Endothelial cell of umbilical vein (primary cell): ENCODE measurements at regions not wholly inside any gene's neighbourhood (a gene's known extent, or its start where the extent isn't known, plus 50 kb on each side); places are given as distances from the start of the nearest gene placed in this dataset.

ENCODE experiments used
- CTCF ChIP-seq, 2 donors: IDR thresholded peaks; 1 replicate in 1 of 2; 2 replicates in 1 of 2; pipeline ENCODE4 v1.5.1; 2011; ENCODE audit warnings: low read length in 2 of 2, mild to moderate bottlenecking in 2 of 2, moderate library complexity in 2 of 2, control low read depth in 1 of 2, inconsistent platforms in 1 of 2, low read depth in 1 of 2; ENCODE audit not compliant: insufficient read depth in 1 of 2; ENCODE audit errors: extremely low read depth in 1 of 2
- EZH2 ChIP-seq: IDR thresholded peaks from 2 replicates; pipeline ENCODE4 v1.6.1; 2012; ENCODE audit warnings: borderline replicate concordance, low read depth, mild to moderate bottlenecking, moderate library complexity, low read length, inconsistent platforms; ENCODE audit not compliant: severe bottlenecking
- JUN ChIP-seq: IDR thresholded peaks from 2 replicates; pipeline ENCODE4 v1.6.1; 2011; ENCODE audit warnings: borderline replicate concordance, low read depth; ENCODE audit not compliant: insufficient read length, insufficient read depth
- MAX ChIP-seq: IDR thresholded peaks from 2 replicates; pipeline ENCODE4 v1.6.1; 2011; ENCODE audit not compliant: insufficient read depth, insufficient read length
- POLR2A ChIP-seq: IDR thresholded peaks from 2 replicates; pipeline ENCODE4 v1.6.1; 2012; ENCODE audit warnings: low read depth, mild to moderate bottlenecking, control low read depth, low read length
- POLR2AphosphoS5 ChIP-seq: IDR thresholded peaks from 2 replicates; pipeline ENCODE4 v1.6.1; 2012; ENCODE audit warnings: low read depth, mild to moderate bottlenecking, control low read depth, low read length, moderate library complexity; ENCODE audit not compliant: insufficient read depth

- TF ChIP-seq POLR2A: no peak
- no peak for TF ChIP-seq CTCF (IDR thresholded peaks at IDR 0.05; ENCODE audit: extremely low read depth in 1 of 2, insufficient read depth in 1 of 2, low read depth in 1 of 2, low read length in 2 of 2)
- TF ChIP-seq EZH2: no peak
- TF ChIP-seq POLR2AphosphoS5: no peak
- no peak for TF ChIP-seq MAX
- no peak for TF ChIP-seq JUN
Measured at GRCh38 chr6:81169166-81169565, 583.3 kb downstream of the TENT5A start.
